ENCODE measurements at regions not wholly inside any gene's neighbourhood (a gene's known extent, or its start where the extent isn't known, plus 50 kb on each side); places are given as distances from the start of the nearest gene placed in this dataset.

- DNase-seq (ENCODE audit: low read depth): no peak
These were observed 168.0 kb downstream of the LINC00237 start for GRCh38 chr20:20938131-20938530.

GRCh38 chr20:20933142-20933958, 172.8 kb downstream of the LINC00237 start:
- no peak for DNase-seq (ENCODE audit: low read depth)

- DNase-seq (ENCODE audit: low read depth): no peak
These were observed 174.0 kb downstream of the LINC00237 start for GRCh38 chr20:20932156-20932555.

DNA sequence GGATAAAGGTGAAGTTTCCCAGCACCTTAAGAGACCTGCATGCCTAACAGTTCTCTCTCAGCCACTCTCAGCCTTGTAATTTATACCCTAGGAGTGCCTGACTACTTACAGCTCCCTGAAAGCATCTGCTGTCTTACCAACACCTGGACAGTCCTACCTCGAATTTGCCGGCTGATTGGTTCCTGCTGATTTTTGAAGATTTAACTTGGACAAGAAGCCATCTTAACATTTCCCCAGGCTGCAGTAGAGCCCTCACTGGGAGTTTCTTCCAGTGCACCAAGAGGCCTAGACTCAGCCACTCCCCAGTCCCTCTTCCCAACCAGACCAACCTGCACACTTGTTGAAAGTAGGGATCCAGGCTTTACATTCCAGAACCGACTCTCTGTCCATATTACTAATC, 174.5 kb downstream of the LINC00237 start:
- DNase-seq (ENCODE audit: low read depth): no peak

DNA sequence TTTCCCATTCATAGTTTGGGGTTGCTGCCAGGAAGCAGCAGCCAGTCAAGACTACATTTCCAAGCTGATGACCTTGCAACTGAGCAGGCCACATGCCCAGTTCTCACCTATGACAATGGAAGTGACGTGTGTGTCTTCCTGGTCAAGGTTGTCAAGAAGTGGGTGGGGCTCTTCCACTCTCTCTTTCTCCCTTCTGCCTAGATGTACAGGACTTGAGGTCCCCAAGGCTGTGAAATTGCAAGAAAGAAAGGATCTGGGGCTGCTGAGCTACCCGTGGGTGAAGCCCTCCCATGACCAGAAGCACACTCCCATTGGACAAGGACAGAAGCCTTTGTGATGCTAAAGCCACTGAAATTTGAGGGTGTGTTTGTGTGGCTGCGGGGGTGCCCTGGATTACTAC, 175.1 kb downstream of the LINC00237 start:
- no peak for DNase-seq (ENCODE audit: low read depth)

DNA sequence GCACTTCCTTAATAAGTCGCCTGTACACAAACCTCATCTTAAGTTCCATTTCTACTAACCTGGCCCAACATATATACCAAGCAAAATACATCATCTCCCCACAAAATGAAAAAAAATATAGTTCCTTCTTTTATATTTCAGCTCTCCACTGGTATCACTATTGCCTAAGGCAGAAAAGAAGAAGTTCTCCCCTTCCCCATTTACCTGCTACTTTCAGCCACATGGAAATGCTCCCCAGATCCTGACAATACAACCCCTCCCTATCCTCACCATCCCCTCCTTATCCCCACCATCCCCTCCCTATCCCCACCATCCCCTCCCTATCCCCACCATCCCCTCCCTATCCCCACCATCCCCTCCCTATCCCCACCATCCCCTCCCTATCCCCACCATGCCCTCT, 175.7 kb downstream of the LINC00237 start:
- no peak for DNase-seq (ENCODE audit: low read depth)

DNA sequence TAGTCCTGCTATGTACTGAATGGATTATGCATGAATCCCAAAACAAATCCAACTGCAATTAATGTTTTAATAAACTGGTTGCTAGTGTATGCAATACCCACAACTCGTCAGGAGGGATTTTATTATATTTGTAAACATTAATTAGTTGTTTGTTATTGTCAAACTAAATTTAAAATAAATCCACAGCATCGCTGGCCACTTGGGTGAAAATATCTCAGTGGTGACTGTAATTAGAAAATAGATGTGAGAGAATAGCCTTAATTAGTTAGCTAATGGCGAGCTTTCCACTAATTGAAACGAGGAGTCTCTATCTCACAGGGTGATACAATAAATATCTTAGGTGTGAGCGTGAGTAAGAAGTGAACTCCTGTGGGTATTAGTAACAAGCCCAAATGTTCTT, 176.8 kb downstream of the LINC00237 start:
- DNase-seq (ENCODE audit: low read depth): no peak

- DNase-seq (ENCODE audit: low read depth): no peak
These were observed 179.8 kb downstream of the LINC00237 start for GRCh38 chr20:20926222-20926905.

- DNase-seq (ENCODE audit: low read depth): no peak
These were observed 185.7 kb downstream of the LINC00237 start for GRCh38 chr20:20920433-20920832.

GRCh38 chr20:20915844-20916243, 190.3 kb downstream of the LINC00237 start:
- no peak for DNase-seq (ENCODE audit: low read depth)

GRCh38 chr20:20904501-20904831, 192.0 kb upstream of the RALGAPA2 start:
- no peak for DNase-seq (ENCODE audit: low read depth)

GRCh38 chr20:20903773-20904500, 191.5 kb upstream of the RALGAPA2 start:
- no peak for DNase-seq (ENCODE audit: low read depth)

- no peak for DNase-seq (ENCODE audit: low read depth)
These were observed 185.5 kb upstream of the RALGAPA2 start for GRCh38 chr20:20897922-20898321.

- DNase-seq (ENCODE audit: low read depth): no peak
These were observed 184.7 kb upstream of the RALGAPA2 start for GRCh38 chr20:20897145-20897544.

DNA sequence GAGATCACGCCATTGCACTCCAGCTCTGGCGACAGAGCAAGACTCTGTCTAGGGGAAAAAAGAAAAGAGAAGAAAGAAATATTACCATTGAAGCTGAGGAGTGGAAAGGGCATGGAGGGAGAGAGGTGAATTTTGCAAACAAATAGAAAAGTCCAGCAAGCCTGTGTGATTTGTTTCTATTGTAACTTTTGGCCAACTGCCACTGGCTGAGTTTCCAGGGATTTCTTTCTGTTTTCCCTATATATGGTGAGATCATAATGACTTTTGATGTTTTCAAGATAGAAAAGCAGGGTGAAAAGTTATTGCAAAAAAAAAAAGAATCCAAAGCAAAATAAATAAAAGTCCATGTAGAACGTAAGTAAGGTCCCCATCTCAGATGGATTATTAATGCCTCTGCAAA, 184.2 kb upstream of the RALGAPA2 start:
- DNase-seq (ENCODE audit: low read depth): no peak

DNA sequence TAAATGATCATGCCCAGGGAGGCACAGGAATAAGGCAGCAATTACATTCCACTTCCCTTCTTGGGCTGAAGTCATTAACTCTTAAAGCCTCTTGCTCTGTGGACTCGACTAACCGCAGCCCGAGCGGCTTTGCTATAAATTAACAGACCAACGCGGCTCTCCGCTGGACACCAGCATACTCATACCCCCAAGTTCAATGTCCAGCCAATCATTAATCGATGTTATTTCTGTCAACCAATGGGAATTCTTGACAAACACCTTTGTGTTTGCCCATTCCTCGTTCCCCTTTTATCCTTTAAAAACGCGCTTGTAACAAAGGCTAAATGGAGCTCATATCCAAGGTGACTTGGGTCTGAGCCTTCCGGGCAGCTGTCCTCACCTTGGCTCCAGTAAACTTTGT, 183.1 kb upstream of the RALGAPA2 start:
- peak; percentile 31 for DNase-seq (ENCODE audit: low read depth)

- no peak for DNase-seq (ENCODE audit: low read depth)
These were observed 182.3 kb upstream of the RALGAPA2 start for GRCh38 chr20:20894753-20895152.

GRCh38 chr20:20894280-20894679, 181.8 kb upstream of the RALGAPA2 start:
- DNase-seq (ENCODE audit: low read depth): no peak

GRCh38 chr20:20892328-20892727, 179.9 kb upstream of the RALGAPA2 start:
- no peak for DNase-seq (ENCODE audit: low read depth)

GRCh38 chr20:20890751-20891150, 178.3 kb upstream of the RALGAPA2 start:
- DNase-seq (ENCODE audit: low read depth): no peak

GRCh38 chr20:20888936-20889335, 176.5 kb upstream of the RALGAPA2 start:
- DNase-seq (ENCODE audit: low read depth): no peak

DNA sequence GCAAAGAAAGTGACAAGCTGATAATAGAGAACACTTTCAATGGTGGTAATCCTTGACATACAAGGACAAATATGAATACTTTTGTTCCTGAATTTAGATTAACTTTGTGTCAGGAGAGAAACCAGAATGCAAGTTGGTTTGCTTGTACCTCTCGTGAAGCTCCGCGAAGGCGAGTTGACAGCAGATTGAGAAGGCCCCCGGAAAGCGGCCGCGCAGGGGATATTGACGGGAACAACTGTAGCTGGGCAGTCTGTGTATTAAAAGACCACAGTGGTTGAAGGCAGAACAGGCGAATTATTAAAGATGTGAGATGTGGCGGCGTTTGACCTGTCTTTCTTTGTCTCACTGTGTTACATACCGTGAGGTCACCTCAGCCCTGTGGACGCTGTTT, 175.8 kb upstream of the RALGAPA2 start:
- DNase-seq (ENCODE audit: low read depth): no peak
